GM19372 (cell line): ENCODE measurements at regions not wholly inside any gene's neighbourhood (a gene's known extent, or its start where the extent isn't known, plus 50 kb on each side); places are given as distances from the start of the nearest gene placed in this dataset.

Experiments used
- ATAC-seq: cut with Tn5 transposase; IDR thresholded peaks from one replicate; pipeline ENCODE4 v1.9.1; 2021; ENCODE audit warnings: mild to moderate bottlenecking, low read depth, moderate library complexity; ENCODE audit not compliant: unreplicated experiment

DNA sequence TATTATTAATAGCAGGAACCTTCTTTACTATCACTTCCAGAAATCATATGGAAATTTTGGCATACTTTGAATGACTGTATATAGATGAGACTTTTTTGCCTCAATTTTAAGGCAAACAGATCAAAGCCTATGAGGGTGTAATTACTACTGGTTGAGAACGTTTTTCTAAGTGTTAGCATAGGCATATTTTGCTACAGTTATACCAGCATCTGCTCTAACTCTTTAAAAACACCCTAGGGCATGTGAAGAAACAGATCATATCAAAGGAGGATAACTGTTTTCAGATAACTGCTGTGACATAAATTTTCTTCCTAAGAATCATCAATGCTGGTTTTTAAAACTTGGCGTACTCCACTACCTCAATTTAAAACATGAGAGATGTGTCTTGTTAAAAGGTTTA lies 1155.3 kb downstream of the FSTL5 start:
- no peak for ATAC-seq

- ATAC-seq, result no peak
These were observed 1153.6 kb downstream of the FSTL5 start for GRCh38 chr4:161010227-161010626.
